ENCODE measurements at regions not wholly inside any gene's neighbourhood (a gene's known extent, or its start where the extent isn't known, plus 50 kb on each side); places are given as distances from the start of the nearest gene placed in this dataset.
"Not testable (repeated sequence)": the region's sequence is repeated elsewhere in the genome, so short reads cannot be mapped to it uniquely, and the experiment has no call there.

- no peak for FAIRE-seq
These were observed 87.7 kb downstream of the DCK start for GRCh38 chr4:71081192-71081591.

GRCh38 chr4:71093745-71094144, 100.3 kb downstream of the DCK start:
- FAIRE-seq = no peak

DNA sequence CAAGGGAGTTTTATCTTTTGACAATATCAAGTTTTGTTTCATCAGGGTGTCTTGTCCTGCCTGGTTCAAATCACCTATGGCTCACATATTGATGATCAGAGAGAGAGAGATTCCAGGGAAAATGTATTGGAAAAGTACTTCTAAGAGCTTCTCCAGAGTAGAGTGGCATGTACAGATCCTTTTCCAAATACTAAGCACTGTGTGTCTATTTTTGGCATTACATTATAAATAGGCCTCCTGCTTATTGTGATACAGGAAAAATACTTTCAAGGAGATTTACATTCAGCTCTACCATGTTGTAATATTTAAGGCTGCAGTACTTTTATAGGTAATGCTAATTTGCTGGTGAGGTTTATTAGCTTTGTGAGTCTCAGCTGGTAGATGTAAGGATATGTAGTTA, 100.8 kb downstream of the DCK start:
- FAIRE-seq = no peak

DNA sequence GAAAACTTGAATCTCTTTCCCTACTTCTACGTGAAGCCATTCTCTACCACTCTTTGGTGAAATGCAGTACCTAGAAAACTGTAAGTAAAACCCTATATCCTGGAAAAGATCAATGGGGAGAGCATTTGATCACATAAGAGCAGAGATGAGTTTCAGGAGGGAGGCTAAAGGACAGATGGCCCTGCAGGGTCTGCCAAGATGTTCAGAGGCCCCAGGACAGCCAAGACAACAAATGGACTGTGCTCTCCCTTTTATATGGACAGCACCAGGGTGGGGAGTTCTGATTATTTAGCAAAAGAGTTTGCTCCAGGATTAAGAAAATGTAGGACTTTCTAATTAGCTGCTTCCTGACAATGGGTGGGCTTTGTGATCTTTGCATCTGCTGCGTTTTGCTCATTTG, 101.7 kb downstream of the DCK start:
- FAIRE-seq = no peak

DNA sequence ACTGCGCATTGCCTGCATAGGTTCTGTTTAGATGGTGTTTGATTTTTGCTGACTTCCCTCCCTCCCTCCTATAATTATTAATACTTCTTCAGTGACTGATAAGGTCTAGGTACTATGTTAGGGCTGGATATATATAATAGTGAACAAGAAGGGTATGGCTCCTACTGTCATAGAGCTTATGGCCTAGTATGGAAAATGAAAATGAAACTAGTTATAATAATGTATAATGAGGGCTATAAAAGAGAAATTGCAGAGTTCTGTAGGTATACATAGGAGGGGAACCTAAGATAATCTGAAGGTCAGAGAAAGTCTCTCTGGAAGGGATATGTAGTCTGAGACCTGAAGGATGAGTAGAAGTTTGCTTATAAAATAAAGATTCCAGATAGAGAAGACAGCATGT, 102.1 kb downstream of the DCK start:
- FAIRE-seq = no peak

GRCh38 chr4:71107726-71108125, 114.3 kb downstream of the DCK start:
- no peak for FAIRE-seq

- FAIRE-seq = no peak
These were observed 117.0 kb downstream of the DCK start for GRCh38 chr4:71110499-71110898.

DNA sequence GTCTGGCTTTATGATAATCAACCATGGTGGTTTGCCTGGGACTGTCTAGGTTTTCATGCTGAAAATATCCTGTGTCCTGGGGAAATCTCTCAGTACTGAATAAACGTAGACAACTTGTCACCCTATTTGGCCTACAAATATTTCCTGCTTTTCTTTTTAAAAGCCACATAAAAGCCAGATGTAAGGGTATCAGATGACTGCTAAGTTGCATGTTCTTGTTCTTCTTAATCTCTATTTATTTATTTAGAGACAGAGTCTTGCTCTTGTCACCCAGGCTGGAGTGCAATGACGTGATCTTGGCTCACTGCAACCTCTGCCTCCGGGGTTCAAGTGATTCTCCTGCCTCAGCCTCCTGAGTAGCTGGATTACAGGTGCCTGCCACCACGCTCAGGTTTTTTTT, 117.7 kb downstream of the DCK start:
- not testable (repeated sequence) for FAIRE-seq

DNA sequence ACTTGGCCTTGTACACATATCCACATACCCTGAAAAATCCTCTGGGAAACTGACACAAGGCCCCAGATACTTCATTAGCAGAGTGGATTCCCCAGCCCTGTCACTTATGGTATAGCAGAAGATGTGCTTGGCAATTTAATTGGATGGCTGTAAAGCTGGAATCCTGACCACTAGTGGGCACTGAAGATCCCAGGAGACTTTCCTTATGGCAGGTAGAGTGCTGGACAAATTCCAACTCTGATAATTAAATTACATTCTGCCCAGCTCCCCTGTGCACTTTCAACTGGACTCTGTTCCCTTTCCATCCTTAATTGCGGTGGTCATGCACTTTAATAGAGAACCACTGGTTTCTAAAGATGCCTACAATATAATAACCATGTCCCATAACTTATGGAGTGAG, 119.8 kb downstream of the DCK start:
- no peak for FAIRE-seq

GRCh38 chr4:71120831-71121524, 127.5 kb downstream of the DCK start:
- no peak for FAIRE-seq

GRCh38 chr4:71123951-71124350, 130.5 kb downstream of the DCK start:
- no peak for FAIRE-seq

GRCh38 chr4:71125137-71125536, 131.7 kb downstream of the DCK start:
- no peak for FAIRE-seq

- no peak for FAIRE-seq
These were observed 133.3 kb downstream of the DCK start for GRCh38 chr4:71126719-71127118.

DNA sequence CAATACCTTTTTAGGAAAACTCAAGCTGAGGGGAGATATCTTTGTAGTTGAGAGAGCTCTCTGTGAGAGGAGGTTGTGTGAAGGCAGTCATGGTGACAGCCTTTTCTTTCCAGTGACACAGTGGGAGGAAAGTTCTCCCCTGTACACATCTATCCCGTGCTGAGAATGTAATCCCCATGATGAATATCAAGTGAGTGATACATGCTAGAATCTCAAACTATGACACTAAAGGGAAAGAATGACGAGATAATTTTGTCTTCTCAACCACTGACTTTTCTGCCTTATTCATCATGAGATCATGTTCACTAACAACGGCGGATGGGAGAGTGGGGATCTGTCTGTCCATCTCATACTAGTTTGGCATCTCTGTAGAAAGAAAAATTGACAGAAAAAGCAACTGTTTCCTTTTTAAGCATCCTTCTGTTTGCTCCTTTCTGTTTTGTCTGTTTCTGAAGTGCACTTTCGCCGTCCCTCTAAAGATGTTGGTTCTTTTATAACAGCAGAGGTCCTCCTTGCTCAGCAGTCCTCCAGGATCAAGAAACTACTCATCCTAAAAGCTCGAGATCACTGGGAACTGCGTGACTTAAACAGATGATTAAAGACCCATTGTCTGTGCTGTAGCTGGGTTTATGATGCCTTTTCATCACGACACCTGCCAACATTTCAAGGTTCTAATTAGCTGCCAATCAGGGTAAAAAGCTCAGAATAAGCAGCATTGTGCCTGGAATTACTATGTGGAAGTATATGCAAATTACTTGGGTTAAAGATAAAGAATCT, 137.6 kb downstream of the DCK start:
- FAIRE-seq = no peak

DNA sequence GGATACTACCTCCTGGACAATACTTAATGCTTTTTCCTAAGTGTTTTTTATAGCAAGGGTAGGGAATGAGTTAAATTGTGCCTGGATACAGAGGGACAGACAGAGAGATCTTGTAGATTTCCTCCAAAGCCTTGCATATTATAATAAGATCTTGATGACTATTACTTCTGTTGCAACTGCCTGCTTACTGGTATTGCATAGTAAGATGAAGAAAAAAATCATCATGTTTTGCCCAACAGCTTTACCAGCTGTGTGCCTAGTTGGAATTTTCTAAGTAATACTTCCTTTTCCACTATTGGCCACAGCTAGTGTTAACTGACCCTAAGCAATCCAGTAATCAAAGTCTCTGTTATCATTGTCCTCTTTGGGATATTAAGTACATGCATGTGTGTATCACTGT, 139.0 kb downstream of the DCK start:
- no peak for FAIRE-seq

DNA sequence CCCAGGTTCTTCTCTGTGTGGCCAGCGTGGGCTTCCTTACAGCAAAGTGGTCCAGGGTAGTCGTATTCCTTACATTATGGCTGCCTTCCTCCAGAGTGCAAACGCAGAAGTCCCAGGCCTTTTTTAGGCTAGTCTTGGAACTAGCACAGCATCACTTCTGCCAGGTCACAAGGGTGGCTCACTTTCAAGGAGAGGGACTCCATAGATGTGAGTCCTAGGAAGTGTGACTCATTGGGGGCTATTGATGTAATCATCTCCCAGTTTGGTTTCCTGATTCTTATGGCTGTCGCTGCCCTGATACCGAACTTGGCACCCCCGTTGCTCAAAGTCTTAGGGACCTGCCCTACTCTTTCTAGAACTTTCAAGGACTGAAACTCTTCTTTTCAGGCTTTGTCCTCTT, 140.0 kb downstream of the DCK start:
- FAIRE-seq = no peak

DNA sequence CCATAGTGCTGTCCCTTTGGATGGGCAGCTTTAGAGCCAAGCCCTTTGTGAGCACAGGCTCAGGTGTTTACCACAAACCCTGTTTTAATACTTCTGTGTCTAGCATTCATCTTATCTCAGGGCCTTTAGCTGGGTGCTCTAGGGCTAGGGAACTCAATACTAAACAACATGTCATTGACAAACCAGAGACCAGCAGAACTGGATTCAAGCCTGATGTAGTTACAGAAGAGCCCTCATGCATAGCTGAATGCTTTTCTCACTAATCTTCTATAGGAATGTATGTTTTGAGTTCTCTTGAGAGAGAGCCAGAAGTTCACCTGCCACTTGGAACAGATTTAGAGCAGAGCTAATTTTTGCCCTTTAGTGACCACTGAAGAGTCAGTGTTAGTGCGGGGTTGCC, 142.6 kb downstream of the DCK start:
- FAIRE-seq = no peak

- FAIRE-seq = no peak
These were observed 144.7 kb downstream of the DCK start for GRCh38 chr4:71138007-71138615.

DNA sequence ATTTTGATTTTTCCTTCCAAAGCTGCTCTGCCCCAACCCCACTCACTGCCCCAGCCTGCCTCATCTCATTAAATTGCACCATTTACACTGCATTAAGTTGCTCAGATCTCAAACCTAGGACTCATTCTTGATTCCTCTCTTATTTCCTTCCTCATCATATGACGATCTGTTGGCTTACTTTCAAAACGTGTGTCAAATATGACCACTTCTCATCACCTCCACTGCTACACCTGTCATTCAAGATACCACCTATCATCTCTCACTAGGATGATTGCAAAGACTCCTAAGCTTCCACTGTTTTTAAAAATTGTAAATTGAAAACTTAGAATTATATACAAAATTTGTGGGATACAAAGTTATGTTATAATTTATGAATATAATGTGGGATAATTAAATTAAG, 147.1 kb downstream of the DCK start:
- FAIRE-seq = no peak

GRCh38 chr4:71141125-71141524, 147.7 kb downstream of the DCK start:
- no peak for FAIRE-seq

DNA sequence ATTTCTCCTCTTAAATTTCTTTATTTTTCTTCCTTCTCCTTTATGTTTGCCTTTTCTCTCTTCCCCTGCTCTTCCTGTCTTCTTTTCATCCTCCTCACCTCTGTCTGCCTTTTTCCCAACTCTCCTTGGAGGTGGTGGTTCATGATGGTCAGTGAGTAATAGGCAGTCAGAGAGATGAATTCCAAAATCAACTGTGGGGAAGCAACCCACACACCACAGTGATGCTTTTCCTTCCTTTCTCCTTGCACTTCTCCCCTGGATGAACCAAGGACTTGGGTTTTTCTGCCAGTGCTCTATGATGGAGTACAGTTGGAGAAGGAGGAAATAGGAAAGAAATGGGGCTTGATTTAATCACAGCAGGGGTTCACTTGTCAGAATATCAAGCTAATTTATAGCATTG, 153.8 kb downstream of the DCK start:
- no peak for FAIRE-seq

DNA sequence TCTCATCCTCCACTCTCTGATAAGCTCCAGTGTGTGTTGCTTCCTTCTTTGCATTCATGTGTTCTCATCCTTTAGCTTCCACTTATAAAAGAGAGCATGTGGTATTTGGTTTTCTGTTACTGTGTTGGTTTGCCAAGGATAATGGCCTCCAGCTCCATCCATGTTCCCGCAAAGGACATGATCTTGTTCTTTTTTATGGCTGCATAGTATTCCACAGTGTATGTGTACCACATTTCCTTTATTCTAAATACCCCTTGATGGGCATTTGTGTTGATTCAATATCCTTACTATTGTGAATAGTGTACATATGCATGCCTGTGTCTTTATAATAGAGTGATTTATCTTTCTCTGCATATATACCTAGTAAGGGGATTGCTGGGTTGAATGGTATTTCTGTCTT, 155.1 kb downstream of the DCK start:
- no peak for FAIRE-seq

DNA sequence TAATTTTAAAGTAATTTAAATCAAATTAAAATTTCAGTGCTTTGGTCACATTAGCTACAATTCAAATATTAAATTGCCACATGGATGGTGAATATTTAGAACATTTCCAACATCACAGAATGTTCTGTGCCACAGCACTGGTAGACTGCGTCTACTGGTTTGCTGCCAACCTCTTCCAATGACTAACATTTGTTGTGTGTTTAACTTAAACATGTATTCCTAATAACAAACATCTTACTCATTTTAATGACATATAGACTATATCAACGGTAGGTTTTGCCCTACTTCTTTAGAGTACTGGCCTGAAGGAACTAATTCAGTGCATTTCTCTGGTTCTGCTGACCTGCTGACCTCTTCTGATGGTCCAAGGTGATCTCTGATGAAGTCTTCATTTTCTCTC, 157.6 kb downstream of the DCK start:
- FAIRE-seq = no peak

DNA sequence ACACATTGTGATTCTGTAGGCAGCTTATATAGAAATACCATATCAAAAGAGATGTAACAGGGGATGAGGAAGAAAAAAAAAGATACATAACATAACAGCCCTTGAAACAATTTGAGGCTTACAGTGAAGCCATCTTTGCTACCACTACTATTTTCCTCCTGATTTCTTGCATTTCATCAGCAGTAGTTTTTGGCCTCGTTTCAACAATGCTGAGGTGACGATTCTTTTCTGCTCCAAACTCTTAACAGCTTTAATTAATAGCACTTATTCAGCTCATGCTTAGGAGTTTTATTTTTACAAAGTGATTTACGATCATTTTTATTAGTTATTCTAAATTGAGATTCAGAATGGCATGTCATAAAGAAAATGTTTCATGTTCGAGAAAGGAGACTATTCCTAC, 163.2 kb downstream of the DCK start:
- FAIRE-seq = no peak
